ENCODE measurements at regions not wholly inside any gene's neighbourhood (a gene's known extent, or its start where the extent isn't known, plus 50 kb on each side); places are given as distances from the start of the nearest gene placed in this dataset.

GRCh38 chr2:240362216-240362755 is 73.2 kb upstream of the GPC1 start:
- DNase-seq (ENCODE audit: extremely low read depth, low read depth): no peak
- TF ChIP-seq CTCF (IDR thresholded peaks at IDR 0.05; ENCODE audit: low read depth, low read length, missing control alignments): no peak
- no peak overlapping the region for H3K4me3 ChIP-seq (replicated peaks; ENCODE audit: low read depth, low read length)

- no peak overlapping the region for H3K4me3 ChIP-seq (replicated peaks; ENCODE audit: low read depth, low read length)
- no peak for TF ChIP-seq CTCF (IDR thresholded peaks at IDR 0.05; ENCODE audit: low read depth, low read length, missing control alignments)
- DNase-seq (ENCODE audit: extremely low read depth, low read depth): no peak
Observed at GRCh38 chr2:240362826-240363745, 72.4 kb upstream of the GPC1 start.

- no peak for DNase-seq (ENCODE audit: extremely low read depth, low read depth)
- no peak overlapping the region for H3K4me3 ChIP-seq (replicated peaks; ENCODE audit: low read depth, low read length)
- TF ChIP-seq CTCF (IDR thresholded peaks at IDR 0.05; ENCODE audit: low read depth, low read length, missing control alignments): no peak
Observed at GRCh38 chr2:240363746-240364581, 71.5 kb upstream of the GPC1 start.

- TF ChIP-seq CTCF (IDR thresholded peaks at IDR 0.05; ENCODE audit: low read depth, low read length, missing control alignments): no peak
- DNase-seq (ENCODE audit: extremely low read depth, low read depth): no peak
- H3K4me3 ChIP-seq (replicated peaks; ENCODE audit: low read depth, low read length): no peak overlapping the region
Observed at GRCh38 chr2:240364582-240364960, 70.9 kb upstream of the GPC1 start.

GRCh38 chr2:240364961-240365775 is 70.3 kb upstream of the GPC1 start:
- no peak for DNase-seq (ENCODE audit: extremely low read depth, low read depth)
- no peak for TF ChIP-seq CTCF (IDR thresholded peaks at IDR 0.05; ENCODE audit: low read depth, low read length, missing control alignments)

GRCh38 chr2:240365971-240366471 is 69.4 kb upstream of the GPC1 start:
- no peak overlapping the region for H3K4me3 ChIP-seq (replicated peaks; ENCODE audit: low read depth, low read length)
- TF ChIP-seq CTCF (IDR thresholded peaks at IDR 0.05; ENCODE audit: low read depth, low read length, missing control alignments): no peak
- no peak for DNase-seq (ENCODE audit: extremely low read depth, low read depth)

More at GRCh38 chr2:240364961-240365775, 70.3 kb upstream of the GPC1 start:
- H3K4me3 ChIP-seq (replicated peaks; ENCODE audit: low read depth, low read length): no peak overlapping the region
